Osteoblast (primary cell): ENCODE measurements at regions not wholly inside any gene's neighbourhood (a gene's known extent, or its start where the extent isn't known, plus 50 kb on each side); places are given as distances from the start of the nearest gene placed in this dataset.

Experiments
- DNase-seq: peaks from one replicate; pipeline ENCODE4 v3.0.0; 2011; ENCODE audit warnings: low spot score, mixed read lengths; ENCODE audit not compliant: insufficient read length; ENCODE audit errors: missing footprints
- H2AFZ ChIP-seq: 2 replicates; pipeline ENCODE4 v1.6.0; 2011; ENCODE audit warnings: mild to moderate bottlenecking, low read length
- H3K27ac ChIP-seq: 2 replicates; pipeline ENCODE4 v1.5.1; 2011; ENCODE audit warnings: mild to moderate bottlenecking, low read depth, low read length, moderate library complexity
- H3K27me3 ChIP-seq: 2 replicates; pipeline ENCODE4 v1.6.0; 2012; ENCODE audit warnings: mild to moderate bottlenecking, control low read depth, inconsistent platforms, low read length, moderate library complexity; ENCODE audit not compliant: insufficient read depth
- H3K36me3 ChIP-seq: 2 replicates; pipeline ENCODE4 v1.5.1; 2011; ENCODE audit warnings: mild to moderate bottlenecking, low read length, control low read depth, moderate library complexity; ENCODE audit not compliant: insufficient read depth
- H3K4me1 ChIP-seq: 2 replicates; pipeline ENCODE4 v1.5.1; 2011; ENCODE audit warnings: mild to moderate bottlenecking, low read length, control low read depth, moderate library complexity; ENCODE audit not compliant: insufficient read depth
- H3K4me2 ChIP-seq: 2 replicates; pipeline ENCODE4 v1.6.0; 2011; ENCODE audit warnings: mild to moderate bottlenecking, low read length; ENCODE audit not compliant: insufficient read depth
- H3K4me3 ChIP-seq: fragments of 200-600 bp; sonication (generic); 3 replicates; pipeline ENCODE4 v1.5.1; 2012; ENCODE audit warnings: mild to moderate bottlenecking, low read length, inconsistent platforms; ENCODE audit not compliant: insufficient read depth
- H3K79me2 ChIP-seq: 2 replicates; pipeline ENCODE4 v1.6.0; 2012; ENCODE audit warnings: mild to moderate bottlenecking, low read length, control low read depth, inconsistent platforms; ENCODE audit not compliant: insufficient read depth
- H3K9me3 ChIP-seq: 2 replicates; pipeline ENCODE4 v1.5.1; 2011; ENCODE audit warnings: low read depth, low read length, control low read depth
- H4K20me1 ChIP-seq: 2 replicates; pipeline ENCODE4 v1.6.0; 2012; ENCODE audit warnings: mild to moderate bottlenecking, low read length, control low read depth; ENCODE audit not compliant: insufficient read depth
- TF ChIP-seq, protein P1 (sequence below): IDR thresholded peaks from 2 replicates; pipeline ENCODE4 v1.5.1; 2011; ENCODE audit warnings: mild to moderate bottlenecking, low read depth, low read length, moderate library complexity; ENCODE audit errors: extremely low read depth

DNA sequence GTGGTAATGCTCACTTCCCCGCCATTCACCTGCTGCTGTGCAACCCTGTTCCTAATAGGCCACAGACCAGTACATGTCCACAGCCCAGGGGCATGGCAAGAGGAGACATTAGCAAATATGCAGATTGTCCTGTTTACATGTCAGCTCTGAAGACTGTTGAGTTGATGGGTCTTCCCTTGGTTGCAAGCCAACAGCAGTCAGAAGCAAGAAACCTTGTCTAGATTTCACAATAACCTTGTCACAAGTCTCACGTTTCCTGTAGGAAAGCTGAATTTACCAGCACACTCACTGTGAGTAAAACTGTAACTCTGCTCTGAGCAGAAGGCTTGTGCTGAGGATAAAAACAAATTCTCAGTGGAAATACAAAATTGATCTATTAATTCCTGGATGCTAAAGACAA is 195.1 kb downstream of the HLX start:
- Histone ChIP-seq H3K4me1 (no peaks in the 10 kb centered on the region), H3K4me2 (no peak overlapping the region), H3K27ac (no peak overlapping the region), H3K9me3 (no peaks in the 10 kb centered on the region), H4K20me1 (no peaks in the 10 kb centered on the region), H3K36me3 (no peaks in the 10 kb centered on the region), H3K4me3 (no peak overlapping the region), H3K79me2 (no peaks in the 10 kb centered on the region), H3K27me3 (no peaks in the 10 kb centered on the region), H2AFZ (peak overlapping the region; percentile 12)
- TF ChIP-seq, protein P1, sequence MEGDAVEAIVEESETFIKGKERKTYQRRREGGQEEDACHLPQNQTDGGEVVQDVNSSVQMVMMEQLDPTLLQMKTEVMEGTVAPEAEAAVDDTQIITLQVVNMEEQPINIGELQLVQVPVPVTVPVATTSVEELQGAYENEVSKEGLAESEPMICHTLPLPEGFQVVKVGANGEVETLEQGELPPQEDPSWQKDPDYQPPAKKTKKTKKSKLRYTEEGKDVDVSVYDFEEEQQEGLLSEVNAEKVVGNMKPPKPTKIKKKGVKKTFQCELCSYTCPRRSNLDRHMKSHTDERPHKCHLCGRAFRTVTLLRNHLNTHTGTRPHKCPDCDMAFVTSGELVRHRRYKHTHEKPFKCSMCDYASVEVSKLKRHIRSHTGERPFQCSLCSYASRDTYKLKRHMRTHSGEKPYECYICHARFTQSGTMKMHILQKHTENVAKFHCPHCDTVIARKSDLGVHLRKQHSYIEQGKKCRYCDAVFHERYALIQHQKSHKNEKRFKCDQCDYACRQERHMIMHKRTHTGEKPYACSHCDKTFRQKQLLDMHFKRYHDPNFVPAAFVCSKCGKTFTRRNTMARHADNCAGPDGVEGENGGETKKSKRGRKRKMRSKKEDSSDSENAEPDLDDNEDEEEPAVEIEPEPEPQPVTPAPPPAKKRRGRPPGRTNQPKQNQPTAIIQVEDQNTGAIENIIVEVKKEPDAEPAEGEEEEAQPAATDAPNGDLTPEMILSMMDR, result no peak
- DNase-seq, result no peak

DNA sequence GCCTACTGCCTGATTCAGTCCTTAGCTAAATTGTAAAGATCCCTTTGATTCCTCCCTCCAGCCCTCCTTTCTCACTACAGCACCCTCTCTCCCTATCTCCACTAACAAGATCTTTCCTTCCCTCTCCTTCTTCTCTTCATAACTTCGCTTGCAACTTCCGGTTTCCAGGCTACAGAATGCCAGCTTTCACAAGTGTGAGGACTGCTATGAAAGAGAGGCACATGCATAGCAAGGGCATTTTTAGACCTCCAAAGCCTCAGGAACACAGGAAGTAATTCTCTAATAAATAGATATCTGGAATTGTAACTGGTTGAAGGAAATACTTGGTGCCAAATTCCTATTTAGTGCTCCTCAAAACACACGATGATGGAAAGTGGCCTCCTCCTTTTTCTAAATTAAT is 196.7 kb downstream of the HLX start:
- Histone ChIP-seq H2AFZ (no peak overlapping the region), H3K4me2 (no peak overlapping the region), H3K4me1 (no peaks in the 10 kb centered on the region), H3K9me3 (no peaks in the 10 kb centered on the region), H3K27me3 (no peaks in the 10 kb centered on the region), H4K20me1 (no peaks in the 10 kb centered on the region), H3K27ac (no peak overlapping the region), H3K79me2 (no peaks in the 10 kb centered on the region), H3K4me3 (no peak overlapping the region), H3K36me3 (no peaks in the 10 kb centered on the region)
- no peak for DNase-seq
- TF ChIP-seq, protein P1, result no peak

DNA sequence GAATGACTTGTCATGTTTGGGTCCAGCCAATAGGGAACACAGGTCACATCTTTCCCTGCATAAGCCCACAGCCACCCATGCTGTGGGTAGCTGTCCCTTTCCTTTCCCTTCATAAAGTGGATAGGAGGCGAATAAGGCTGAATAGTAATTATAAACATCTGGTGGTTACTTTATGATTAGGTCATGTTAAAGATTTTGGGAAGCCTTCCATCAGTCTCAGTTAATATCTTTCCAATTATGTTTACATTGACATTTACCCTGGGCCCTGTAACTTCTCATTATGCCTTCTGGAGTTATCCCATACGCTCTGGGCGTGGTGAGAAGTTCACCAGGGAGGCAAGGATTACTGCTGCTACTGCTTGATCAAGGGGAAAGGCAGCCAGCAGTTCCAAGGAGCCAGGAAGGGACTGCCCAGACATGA is 197.2 kb downstream of the HLX start:
- no peaks in the 10 kb centered on the region for H3K9me3 ChIP-seq
- DNase-seq, result no peak
- no peaks in the 10 kb centered on the region for H3K36me3 ChIP-seq
- H3K27ac ChIP-seq, result no peak overlapping the region
- no peaks in the 10 kb centered on the region for H4K20me1 ChIP-seq
- TF ChIP-seq, protein P1, result no peak
- H3K4me1 ChIP-seq, result no peaks in the 10 kb centered on the region
- no peak overlapping the region for H3K4me2 ChIP-seq
- no peaks in the 10 kb centered on the region for H3K27me3 ChIP-seq
- H2AFZ ChIP-seq, result no peak overlapping the region
- H3K4me3 ChIP-seq, result no peak overlapping the region
- no peaks in the 10 kb centered on the region for H3K79me2 ChIP-seq

DNA sequence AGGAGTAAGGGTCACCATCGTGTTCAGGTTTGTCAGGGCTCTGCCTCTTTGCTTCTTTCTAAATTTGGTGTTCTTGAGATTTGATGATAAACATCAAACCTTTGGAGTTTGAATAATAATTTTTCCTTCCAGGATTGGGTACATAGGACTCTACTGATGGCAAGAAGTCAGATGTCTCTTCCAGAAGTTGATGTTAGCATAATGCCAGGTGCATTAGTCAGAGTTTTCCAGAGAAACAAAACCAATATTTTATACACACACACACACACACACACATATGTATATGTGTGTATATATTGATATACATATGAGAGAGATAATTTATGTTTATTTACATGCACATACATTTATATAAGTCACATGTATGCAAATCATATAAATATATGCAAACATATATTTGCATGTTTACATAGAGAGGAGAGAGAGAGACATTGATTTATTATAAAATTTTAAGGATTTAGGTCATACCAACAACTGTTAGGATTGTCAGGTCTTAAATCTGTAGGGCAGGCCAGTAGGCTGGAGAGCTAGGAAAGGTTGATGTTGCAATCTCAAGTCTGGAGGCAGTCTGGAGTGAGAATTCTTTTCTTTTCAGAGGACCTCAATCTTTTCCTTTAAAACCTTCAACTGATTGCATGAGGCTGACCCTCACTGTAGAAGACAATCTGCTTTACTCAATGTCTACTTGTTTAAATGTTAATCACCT is 199.2 kb downstream of the HLX start:
- Histone ChIP-seq H3K36me3 (no peaks in the 10 kb centered on the region), H3K4me3 (no peak overlapping the region), H3K4me1 (no peaks in the 10 kb centered on the region), H3K4me2 (no peak overlapping the region), H3K27ac (no peak overlapping the region), H3K79me2 (no peaks in the 10 kb centered on the region), H3K27me3 (no peaks in the 10 kb centered on the region), H4K20me1 (no peaks in the 10 kb centered on the region), H3K9me3 (no peaks in the 10 kb centered on the region), H2AFZ (no peak overlapping the region)
- no peak for DNase-seq
- TF ChIP-seq, protein P1, result no peak
